Stimulated activated CD4-positive, alpha-beta T cell treated with anti-CD3 and anti-CD28 coated beads, Interleukin-15, amount 100 ng/mL, for 48 hours (primary cell): ENCODE measurements at regions not wholly inside any gene's neighbourhood (a gene's known extent, or its start where the extent isn't known, plus 50 kb on each side); places are given as distances from the start of the nearest gene placed in this dataset.

ENCODE experiments used
- DNase-seq, 2 donors: peaks; one replicate each; pipeline ENCODE4 v3.0.0-alpha.2; 2020; ENCODE audit warnings: low read depth in 2 of 2

DNA sequence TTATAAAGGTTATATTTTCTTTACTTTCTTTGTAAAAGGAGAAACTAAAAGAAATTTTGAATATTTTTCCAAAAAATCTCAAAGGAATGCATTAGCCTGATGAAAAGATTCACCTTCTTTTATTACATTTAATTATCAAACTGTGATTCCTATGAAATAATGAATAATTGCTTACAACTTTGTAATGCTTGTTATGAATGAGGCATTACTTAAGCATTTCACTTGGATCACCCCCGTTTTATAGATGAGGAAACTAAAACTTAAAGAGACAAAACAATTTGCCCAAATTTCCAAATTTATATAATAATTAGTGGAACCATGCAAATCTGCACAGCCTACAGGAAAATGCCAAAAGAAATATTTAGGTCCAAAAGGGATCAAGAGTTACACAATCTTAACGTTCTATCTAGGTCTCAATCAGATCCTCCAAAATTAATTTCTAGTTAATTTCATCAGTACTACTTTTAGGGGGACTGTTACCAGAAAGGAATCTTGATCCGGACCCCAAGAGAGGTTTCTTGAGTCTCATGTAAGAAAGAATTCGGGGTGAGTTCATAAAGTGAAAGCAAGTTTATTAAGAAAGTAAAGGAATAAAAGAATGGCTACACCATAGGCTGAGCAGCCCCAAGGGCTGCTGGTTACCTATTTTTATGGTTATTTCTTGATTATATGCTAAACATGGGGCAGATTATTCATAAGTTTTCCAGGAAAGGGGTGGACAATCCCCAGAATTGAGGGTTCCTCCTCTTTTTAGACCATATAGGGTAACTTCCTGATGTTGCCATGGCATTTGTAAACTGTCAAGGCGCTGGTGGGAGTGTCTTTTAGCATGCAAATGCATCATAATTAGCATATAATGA lies 288.0 kb downstream of the ADGB start:
- DNase-seq: no peak

DNA sequence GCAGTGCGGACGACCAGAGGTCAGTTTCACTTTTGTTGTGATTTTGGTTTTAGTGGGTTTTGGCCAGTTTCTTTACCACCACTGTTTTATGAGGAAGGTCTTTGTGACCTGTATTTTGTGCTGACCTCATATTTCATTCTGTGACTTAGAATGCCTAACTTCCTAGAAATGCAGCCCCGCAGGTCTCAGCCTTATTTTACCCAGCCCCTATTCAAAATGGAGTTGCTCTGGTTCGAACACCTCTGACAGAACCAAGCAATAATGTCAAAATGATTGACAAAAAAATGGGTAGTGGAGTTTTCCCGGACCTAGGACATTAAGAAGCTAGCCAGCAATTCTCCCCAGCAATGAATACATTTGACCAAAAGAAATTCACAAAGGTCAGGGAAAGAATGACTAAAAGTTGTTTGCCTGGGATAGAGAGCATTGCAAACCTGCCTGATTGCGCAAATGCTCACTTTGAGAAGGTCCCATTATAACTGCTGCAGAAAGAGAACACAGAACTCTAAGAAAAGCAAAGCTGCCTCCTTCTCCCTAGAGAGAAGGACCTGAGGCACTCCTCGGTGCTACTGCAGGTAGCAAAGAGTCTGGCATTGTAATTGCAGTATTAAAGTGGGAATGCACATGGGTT lies 288.8 kb downstream of the ADGB start:
- no peak for DNase-seq

DNA sequence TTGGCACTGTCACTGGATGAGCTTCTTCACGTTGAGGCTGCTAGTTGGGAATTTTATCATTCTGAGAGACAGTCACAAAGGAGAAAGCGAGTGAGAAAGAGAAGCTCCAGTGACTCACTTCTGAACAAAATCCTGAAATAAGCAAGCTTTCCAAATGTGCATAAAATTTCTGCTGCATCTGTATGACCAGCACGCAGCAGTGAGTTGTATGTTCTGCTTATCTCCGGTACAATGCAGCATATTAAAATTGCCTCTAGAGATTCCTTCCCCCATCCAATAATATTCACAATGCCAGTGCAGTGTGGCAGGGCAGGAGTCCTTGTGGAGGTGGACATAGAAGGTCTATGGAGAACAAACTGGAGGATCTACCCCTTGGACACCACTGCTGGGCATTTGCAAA lies 290.5 kb downstream of the ADGB start:
- no peak for DNase-seq

DNA sequence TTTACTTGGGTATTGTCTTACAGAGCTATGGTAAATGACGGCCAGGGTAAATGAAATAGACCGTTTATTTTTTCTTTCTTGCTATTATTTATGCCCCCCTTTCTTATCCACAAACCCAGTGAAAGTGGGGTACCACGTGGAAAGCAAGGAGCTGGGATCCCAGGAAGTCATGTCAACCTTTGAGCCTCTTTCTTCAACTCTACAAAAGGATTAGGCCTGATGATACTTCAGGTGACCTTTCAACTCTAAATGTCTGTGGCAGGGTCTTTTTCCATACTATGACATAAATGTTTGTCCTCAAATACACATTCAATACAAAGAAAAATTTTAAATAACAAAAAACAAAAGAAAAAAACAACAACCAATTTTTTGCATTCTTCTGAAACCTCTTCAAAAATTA lies 291.4 kb downstream of the ADGB start:
- DNase-seq: no peak

DNA sequence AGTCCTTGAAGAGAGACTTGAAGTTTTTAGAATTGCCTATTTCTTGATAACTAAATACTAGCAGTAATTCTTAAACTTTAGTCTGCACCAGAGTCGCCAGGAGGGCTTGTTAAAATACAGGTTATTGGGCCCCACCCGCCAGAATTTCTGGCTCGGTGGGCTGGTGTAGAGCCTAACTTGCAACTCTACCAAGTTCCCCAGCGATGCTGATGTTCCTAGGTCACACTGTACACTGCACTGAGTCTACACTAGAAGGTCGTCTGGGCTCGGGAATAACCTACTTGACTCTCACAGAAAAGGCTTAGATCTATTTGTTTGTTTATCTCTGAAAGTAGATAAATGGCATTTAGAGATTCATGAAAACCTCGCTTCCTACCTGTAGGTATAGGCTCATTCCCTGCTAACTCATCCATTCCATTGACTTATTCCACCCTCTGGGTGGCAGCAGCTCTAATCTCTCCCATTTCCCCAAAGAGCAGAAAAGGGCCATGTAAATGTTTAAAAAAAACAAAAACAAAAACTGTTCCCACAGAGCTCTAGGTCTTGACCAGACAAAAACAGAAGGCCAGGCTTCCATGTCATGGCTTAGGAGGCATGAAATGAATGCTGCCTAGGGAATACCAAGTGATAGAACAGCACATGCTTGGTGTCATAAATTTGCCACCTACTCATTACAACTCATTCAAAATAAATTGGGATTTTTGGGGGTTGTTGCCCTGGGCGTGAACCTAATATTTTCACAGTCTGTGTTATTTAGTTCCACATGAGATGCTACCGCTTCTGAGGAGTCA lies 292.1 kb downstream of the ADGB start:
- no peak for DNase-seq

DNA sequence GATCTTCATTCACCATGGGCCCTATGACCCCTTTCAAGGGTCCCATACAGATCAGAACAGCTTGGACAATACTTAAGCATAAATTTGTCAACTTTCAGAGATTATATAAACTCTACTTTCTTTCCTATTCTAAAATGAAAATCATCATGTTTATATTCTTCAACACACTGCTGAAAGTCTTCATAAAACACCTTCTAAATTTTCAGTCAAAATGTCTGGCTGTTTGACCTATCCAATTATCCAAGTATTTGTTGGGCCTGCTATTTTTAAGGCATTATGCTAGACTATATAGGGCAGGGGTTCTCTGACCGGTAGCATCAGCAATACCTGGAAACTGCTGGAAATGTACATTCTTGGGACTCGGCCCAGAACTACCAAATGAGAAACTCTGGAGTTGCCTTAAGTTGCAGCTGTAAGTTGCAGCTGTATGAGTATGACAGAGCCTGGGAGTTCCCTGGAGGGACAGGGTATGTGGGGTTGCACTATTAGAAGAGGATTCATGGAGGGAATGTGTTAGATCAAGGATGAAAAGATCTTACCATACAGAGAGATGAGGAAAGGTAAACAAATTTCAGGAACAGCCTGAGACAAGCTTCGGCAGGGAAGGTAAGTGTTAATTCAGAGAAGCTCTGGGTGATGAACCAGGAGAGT lies 293.0 kb downstream of the ADGB start:
- no peak for DNase-seq

DNA sequence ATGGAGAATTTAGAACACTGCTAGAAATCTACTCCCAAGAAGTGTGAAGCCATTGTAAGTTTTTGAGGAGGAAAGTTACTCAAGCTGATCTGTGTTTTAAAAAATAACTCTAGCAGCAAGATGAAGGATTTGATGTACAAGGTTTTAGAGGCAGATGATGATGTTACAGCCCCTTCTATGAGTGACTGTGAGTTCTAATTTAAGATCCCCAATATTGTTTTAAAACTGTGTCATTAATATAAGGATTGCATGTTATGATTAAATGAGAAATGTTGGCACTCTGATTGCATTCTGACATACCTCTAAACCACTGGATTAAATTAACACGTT lies 293.5 kb downstream of the ADGB start:
- DNase-seq: no peak

DNA sequence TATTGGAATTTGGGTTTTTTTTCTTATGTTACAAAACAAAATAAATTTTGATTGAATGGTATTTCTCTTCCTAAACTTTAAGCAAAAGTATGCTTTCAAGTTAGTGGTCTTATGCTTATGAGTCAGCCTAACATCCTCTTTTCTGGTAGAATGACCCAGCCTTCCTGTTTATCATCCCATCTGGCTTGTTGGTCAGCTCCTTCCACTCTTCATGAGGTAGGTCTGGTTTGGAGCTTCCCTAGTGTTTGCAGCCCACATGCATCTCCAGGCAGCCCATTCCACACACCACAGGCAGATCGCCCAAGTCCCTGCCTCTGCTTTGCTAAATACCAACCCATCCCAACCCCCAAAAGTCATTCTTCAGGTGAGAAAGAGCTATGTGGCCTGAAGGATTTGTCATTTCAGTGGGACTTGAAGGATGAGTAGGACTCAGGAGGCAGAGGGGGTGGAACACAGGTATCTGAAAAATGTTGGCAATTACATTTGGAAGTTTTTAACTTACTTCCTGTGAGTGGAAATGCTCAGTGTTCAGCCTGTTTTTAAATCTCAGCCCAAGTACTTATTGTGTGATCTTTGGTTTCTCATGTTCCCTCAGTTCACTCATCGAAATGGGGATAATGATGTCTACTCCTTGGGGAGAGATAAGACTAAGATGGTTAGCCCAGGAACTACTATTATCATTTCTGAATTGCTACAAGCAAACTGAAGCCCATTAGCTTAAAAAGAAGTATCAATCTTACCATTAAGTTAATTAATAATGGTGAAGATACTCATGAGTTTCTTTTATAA lies 294.0 kb downstream of the ADGB start:
- DNase-seq: no peak

DNA sequence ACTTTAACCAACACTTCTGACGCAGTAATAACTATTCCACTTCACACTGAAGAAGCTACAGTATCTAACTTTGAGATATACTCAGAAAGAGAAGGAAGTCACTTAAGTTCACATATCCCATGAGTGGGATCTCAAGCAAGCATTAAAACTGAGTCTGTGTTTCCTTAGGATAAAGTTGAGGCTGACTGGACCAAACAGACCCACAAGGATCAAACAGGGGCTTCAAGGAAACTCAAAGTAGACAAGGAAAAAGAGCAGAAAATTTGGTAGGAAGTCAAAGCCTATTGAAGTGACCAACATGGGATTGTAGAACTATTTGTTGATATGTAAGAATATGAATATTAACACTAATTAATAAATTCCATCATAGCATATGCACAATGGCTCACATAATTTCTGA lies 294.9 kb downstream of the ADGB start:
- no peak for DNase-seq

DNA sequence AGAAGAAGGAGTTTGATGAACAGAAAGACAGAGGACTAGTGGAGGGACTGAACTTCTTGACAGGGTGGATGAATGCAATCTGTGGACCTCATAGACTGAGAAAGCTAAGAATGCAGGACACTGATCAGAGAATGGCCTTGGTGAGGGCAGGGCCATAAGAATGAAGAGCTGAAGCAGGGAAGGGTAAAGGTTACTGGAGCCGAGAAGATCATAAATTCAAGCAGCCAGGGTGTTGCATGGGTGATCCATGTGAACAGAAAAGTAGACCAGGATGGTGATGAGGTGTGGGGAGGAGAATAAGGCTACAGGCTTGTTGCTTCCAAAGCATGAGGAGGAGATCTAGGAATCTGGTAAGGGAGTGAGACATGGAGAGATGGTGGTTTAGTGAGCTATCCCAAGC lies 295.9 kb downstream of the ADGB start:
- no peak for DNase-seq

DNA sequence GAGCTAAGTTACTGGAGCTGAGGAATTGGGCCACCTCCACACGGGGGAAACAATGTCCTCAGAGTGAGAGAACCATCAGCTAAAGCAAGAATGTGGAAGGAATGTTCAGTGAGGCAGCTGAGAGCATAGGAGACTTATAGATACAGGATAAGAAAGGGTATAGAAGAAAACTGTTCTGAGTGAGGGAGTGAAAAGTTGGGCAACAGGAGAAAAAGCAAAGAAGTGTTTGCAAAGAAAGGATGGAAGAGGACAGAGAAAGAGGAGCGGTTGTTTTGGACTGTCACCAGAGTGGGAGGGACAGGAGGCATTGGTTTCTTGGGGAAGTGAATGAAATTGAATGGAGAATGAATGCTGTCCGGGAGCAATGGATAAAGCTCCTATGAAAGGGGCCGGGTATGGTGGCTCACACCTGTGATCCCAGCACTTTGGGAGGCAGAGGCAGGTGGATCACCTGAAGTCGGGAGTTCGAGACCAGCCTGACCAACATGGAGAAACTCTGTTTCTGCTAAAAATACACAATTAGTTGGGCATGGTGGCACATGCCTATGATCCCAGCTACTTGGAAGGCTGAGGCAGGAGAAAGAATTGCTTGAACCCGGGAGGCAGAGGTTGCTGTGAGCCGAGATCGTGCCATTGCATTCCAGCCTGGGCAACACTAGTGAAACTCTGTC lies 296.5 kb downstream of the ADGB start:
- no peak for DNase-seq

DNA sequence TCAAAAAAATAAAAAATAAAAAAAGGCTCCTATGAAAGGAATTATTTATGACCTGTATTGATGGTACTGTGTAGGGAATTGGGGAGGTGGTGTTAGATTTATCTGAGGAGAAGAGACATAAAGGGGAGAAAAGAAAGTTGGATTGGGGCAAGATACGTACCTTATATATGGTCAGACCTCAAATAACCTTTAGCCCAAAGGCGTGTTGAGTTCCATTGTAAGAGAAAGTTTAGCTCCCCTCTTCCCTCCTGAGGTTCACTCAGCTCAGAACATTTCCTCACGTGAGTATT lies 296.9 kb downstream of the ADGB start:
- DNase-seq: no peak

DNA sequence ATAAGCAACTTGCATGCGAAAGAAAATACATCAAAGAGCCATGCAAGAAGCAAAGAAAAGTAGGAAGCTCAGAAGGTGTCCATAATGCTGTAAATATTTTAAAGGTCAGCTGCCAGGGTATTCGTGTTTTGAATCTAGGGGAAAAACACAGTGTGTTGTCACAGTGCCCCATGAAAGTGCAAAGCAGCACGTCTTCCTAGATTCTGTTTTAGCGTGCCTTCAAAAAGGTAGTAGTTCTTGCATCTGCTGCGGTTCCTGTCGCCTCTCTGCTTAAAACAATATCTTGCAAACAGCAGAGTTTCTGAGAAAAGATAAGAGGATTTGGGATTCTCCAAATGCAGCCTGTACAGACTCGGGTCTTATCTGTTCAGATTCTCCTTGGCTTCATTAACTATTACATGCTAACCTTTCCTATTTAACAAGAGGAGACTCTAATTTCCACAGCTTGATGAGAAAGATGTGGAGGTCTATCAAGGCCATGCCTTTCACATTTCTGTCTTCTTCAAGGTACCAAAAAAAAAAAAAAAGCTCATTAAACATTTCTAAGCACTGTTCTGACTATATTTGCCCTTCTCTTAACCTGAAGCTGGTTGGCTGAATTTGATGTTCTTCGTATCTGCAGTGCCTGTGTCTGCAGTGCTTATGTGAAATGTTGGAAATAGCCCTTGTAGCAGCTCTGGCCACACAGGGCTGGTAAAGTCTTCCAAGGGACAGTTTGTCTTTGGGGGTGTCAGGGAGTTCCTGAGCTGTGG lies 297.5 kb downstream of the ADGB start:
- no peak for DNase-seq

DNA sequence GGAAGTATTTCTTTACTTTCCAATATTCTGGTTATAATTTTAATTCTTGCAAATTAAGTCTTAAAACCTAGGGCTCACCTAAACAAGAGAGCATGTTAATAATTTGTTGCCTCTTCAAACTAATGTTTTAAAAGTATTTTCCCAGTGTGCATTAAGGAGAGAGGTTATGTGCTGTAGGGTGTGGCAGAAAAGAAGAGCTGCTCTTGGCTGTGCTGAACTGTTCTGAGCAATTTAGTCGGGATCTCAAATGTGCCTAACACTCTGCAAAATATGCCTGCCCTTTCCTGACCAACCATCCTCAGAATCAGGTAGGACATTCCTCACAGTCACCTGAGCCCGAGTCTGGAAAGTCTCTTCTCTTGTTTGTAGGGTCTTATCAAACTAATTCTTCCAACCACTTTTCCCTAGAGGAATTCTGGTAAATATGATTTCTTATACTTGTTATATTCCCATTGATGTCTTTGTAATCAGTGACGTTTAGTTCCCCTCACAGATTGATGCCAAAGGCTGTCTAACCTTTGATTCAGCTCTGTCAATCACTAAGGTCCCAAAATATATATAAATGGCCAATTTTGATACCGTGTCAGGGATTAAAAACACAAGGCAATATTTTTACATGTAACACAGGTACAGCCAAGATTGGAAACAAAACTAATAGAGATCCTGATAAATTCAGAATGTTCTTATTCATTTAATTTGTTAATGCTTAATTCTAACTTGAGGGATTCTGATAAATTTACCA lies 298.4 kb downstream of the ADGB start:
- DNase-seq: no peak

DNA sequence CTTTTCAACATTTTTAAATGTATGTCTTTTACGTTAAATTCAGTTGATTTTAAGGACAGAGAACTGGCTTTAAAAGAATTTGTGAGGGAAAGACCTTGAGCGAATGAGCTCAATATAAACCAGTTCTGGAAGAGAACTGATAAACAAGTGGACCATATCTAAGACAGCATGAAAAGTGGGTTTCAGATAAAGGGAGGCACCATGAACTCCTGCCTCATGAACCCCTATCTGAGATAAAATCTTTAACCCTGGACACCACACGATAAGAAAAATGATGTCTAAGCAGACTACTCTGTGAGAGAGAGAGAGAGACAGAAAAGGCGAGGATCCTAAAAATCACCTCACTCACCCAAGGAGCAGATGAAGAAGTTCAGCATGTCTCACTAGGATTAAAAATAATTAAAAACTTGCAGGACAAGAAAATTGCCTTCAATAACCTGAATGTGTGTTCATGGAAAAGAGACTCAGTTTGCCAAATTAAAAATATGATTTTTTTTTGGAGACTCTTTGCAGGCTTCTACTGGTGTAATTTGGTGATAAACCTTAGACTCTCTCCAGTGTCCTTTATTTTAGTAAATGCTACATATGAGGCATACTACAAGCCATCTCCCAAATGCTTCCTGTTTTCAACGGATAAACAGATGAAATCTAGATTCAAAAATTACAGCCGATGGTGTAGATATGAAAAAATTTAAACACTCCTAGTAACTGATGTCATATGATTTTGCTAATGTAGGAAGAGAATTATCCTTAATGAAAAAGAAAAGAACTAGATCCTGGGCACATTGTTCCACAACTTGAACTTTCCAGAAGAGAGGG lies 299.5 kb downstream of the ADGB start:
- no peak for DNase-seq

DNA sequence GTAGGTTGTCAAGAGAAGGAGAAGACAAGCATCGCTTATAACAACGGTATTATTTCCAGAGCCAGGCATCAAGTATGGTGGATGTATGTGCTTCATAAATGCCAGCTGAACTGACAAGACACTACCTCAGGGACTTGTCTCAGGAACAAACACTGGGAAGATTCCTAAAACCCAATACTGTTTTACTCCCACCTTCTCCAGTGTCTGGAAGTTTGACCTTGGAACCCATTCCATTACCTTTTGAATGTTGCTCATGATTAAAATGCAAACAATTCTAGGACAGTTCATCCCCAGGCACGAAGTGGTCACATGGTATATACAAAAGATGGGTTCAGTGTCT lies 300.1 kb downstream of the ADGB start:
- DNase-seq: no peak

DNA sequence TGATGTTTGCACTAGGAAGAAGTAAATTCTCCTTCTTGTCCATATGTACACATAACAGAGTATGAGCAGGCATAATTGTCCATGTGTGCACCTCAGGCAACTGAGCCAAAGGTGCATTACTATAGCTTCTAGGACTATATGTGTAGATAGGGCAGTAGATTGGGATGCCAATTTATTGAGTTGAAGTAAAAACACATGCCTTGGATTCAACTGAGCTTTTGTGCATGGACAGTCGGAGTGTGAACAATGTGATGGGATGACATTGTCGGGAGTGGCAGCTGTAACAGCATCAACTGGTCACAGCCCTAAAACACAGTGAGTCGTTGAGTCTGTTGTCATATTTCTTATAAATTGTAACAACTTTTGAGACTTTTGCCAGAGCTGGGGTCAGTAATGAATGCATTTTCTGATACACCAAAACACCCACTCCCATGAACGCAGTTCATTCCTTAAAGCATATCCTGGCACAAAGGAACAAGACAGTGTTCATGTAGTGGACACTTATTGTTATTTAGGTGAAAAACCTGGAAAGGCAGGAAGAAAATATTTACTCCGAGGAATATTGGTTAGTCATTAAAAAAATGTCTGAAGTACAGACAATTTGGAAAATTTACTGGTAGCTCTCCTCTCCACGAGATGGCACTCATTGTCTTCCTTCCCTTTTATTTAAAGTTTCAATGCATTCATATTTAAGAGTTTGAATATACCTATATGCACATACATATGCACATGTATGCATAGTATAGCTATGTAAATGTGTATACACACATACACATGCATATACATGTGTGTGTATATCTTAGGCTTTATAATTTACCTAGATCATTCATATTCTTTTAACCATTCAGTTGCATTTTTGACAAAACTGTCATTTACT lies 302.0 kb upstream of the STXBP5 start:
- no peak for DNase-seq

DNA sequence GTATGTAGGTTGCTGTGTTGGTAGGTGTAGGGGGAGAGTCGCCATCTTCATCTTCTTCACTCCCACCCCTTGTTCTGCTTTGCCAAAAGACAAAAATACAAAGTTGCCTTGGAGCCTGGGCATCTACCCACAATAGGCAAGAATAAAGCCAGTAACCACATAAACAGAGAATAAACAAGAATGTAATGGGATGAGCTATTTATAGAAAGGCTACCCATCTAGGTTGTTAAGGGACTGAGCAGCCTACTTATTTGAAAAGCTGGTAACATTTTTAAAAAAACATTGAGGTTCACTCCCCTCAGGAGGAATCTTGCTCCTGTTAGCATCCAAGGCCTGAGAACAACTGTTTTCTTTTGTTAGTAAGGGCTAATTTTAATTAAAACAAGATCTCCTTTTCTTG lies 301.4 kb upstream of the STXBP5 start:
- DNase-seq: no peak
